ENCODE measurements at regions not wholly inside any gene's neighbourhood (a gene's known extent, or its start where the extent isn't known, plus 50 kb on each side); places are given as distances from the start of the nearest gene placed in this dataset.

DNA sequence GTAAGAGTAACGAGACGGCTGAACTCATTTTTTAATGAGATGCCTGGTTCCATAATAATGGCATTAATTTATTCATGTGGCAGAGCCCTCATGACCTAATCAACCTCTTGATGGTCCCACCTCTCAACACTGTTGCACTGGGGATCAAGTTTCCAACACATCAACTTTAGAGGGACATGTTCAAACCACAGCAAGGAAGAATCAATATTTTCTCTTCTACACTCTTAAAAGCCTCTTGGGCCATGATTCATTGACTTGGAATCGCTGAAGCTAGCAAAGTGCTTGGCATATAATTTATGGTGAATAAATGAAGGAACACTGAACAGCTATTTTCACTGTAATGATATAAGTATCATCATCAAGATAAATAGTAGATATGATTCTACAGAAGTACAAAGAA is 333.0 kb downstream of the TNS1 start:
- DNase-seq (ENCODE audit: low read depth, low spot score), result peak; percentile 39
- in situ Hi-C loops (cut with HindIII; ENCODE audit: low sequenced_read_pairs), result no loop called here
- no peak overlapping the region for H3K4me3 ChIP-seq (ENCODE audit: low read depth, low read length)
- no peak for TF ChIP-seq CTCF (IDR thresholded peaks at IDR 0.05; ENCODE audit: low read depth, low read length)

DNA sequence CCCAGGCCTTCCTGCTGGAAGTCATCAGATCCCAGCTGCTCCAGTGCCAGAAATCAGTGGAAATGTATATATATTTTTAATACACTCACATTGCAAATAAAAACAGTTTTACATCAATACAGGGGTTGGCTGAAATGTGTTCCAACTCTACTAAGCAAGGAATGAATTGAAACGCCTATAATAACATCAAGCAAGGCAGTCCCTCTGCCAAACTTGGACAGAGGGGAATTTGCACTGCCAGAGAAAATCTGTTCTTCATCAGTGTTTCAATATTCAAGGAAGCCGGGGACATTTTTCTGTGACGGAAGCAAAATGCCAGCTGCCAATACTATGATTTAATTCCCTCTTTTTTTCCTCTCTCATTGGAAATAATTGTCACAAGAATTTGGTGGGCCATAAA is 335.3 kb downstream of the TNS1 start:
- in situ Hi-C loops (cut with HindIII; ENCODE audit: low sequenced_read_pairs), result no loop called here
- TF ChIP-seq CTCF (IDR thresholded peaks at IDR 0.05; ENCODE audit: low read depth, low read length), result no peak
- no peak overlapping the region for H3K4me3 ChIP-seq (ENCODE audit: low read depth, low read length)
- DNase-seq (ENCODE audit: low read depth, low spot score), result no peak

DNA sequence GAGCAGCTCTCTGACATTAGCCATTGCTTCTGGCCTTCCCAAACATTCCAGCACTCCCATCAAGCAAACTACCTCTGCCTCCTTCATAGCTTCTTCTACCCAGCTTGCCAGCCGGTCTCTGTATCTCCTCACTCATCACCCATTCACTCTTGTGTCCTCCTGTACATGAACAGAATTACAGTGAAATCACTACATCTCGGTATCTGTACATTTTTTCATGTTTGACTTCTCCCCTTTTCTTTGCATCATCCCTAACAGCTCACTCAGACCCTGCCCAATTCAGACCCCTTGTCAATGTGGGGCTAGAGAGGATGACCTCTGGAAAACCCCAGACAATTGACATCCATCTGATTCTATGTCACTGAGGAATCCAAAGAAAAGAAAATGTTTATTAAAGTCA is 335.8 kb downstream of the TNS1 start:
- DNase-seq (ENCODE audit: low read depth, low spot score), result no peak

DNA sequence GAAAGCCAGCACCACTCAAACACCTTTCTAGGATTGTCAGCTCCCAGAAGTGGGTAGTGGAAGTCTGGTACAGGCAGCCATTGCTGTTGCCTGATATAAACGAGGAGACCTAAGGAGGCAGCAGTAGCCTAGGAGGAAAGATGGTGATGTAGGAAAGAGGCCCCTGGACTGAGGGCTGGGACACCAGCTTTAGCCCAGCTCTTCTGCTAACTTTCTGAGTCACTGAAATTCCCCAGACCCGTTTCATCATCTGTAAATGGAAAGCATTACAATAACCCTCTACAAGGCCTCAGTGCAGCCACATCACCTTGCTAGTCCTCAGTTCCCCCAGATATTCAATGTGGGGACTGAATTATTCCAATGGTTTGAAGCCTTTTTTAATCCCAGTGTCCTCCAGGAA is 336.5 kb downstream of the TNS1 start:
- no peak for DNase-seq (ENCODE audit: low read depth, low spot score)
- no peak for TF ChIP-seq CTCF (IDR thresholded peaks at IDR 0.05; ENCODE audit: low read depth, low read length)
- in situ Hi-C loops (cut with HindIII; ENCODE audit: low sequenced_read_pairs), result no loop called here
- no peak overlapping the region for H3K4me3 ChIP-seq (ENCODE audit: low read depth, low read length)

More for the DNA sequence above, 335.8 kb downstream of the TNS1 start:
- H3K4me3 ChIP-seq (ENCODE audit: low read depth, low read length), result no peak overlapping the region
- TF ChIP-seq CTCF (IDR thresholded peaks at IDR 0.05; ENCODE audit: low read depth, low read length), result no peak
- in situ Hi-C loops (cut with HindIII; ENCODE audit: low sequenced_read_pairs), result no loop called here

GRCh38 chr2:217664761-217665160 is 338.0 kb downstream of the TNS1 start:
- no peak overlapping the region for H3K4me3 ChIP-seq (ENCODE audit: low read depth, low read length)
- DNase-seq (ENCODE audit: low read depth, low spot score), result no peak
- TF ChIP-seq CTCF (IDR thresholded peaks at IDR 0.05; ENCODE audit: low read depth, low read length), result no peak
- in situ Hi-C loops (cut with HindIII; ENCODE audit: low sequenced_read_pairs), result no loop called here

GRCh38 chr2:217662984-217663602 is 339.7 kb downstream of the TNS1 start:
- no peak overlapping the region for H3K4me3 ChIP-seq (ENCODE audit: low read depth, low read length)
- TF ChIP-seq CTCF (IDR thresholded peaks at IDR 0.05; ENCODE audit: low read depth, low read length), result no peak
- no peak for DNase-seq (ENCODE audit: low read depth, low spot score)
- in situ Hi-C loops (cut with HindIII; ENCODE audit: low sequenced_read_pairs), result no loop called here

DNA sequence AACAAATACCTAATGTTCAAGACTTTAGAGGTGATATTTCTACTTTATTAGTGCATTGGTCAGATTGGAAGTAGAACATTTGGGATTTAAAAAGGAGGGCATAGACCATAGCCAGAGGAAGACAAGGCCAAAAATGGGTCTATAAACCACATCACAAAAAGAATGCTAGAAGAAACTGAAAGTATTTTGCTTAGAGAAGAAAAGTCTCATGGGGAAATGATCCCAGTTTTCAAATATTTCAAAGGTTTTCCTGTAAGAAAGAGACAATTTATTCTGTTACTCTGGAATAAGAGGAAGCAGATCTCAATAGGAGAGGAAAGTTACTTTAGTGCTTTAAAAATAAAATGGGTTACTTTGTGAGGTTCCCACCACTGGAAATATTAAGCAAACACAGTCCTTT is 341.4 kb downstream of the TNS1 start:
- in situ Hi-C loops (cut with HindIII; ENCODE audit: low sequenced_read_pairs), result no loop called here
- H3K4me3 ChIP-seq (ENCODE audit: low read depth, low read length), result no peak overlapping the region
- TF ChIP-seq CTCF (IDR thresholded peaks at IDR 0.05; ENCODE audit: low read depth, low read length), result no peak
- DNase-seq (ENCODE audit: low read depth, low spot score), result no peak

Data from astrocyte of the spinal cord (primary cell).